DOHH2 (cell line): ENCODE measurements at regions not wholly inside any gene's neighbourhood (a gene's known extent, or its start where the extent isn't known, plus 50 kb on each side); places are given as distances from the start of the nearest gene placed in this dataset.

Experiments
- H3F3A ChIP-seq: fragments of 200-600 bp; sonication (generic), shearing (Covaris generic); 2 replicates; pipeline ENCODE4 v1.6.0; 2016; ENCODE audit warnings: antibody characterized with exemption, mild to moderate bottlenecking; ENCODE audit not compliant: control insufficient read depth, insufficient read depth
- H3K27ac ChIP-seq: fragments of 200-600 bp; sonication (generic); 2 replicates; pipeline ENCODE4 v1.5.1; 2014; ENCODE audit warnings: low read depth, mild to moderate bottlenecking, low read length, moderate library complexity
- H3K27me3 ChIP-seq: fragments of 200-600 bp; sonication (generic); 2 replicates; pipeline ENCODE4 v1.6.1; 2014; ENCODE audit warnings: mild to moderate bottlenecking, low read length, mixed read lengths; ENCODE audit not compliant: control insufficient read depth
- H3K36me3 ChIP-seq: fragments of 200-600 bp; sonication (generic); 2 replicates; pipeline ENCODE4 v1.6.1; 2014; ENCODE audit warnings: mild to moderate bottlenecking, low read length, moderate library complexity, mixed read lengths; ENCODE audit not compliant: control insufficient read depth
- H3K4me1 ChIP-seq: fragments of 200-600 bp; sonication (generic); 2 replicates; pipeline ENCODE4 v1.6.1; 2014; ENCODE audit warnings: mild to moderate bottlenecking, low read length, mixed read lengths; ENCODE audit not compliant: control insufficient read depth
- H3K4me2 ChIP-seq: fragments of 200-600 bp; sonication (generic); 2 replicates; pipeline ENCODE4 v1.6.0; 2014; ENCODE audit warnings: mild to moderate bottlenecking, low read length, moderate library complexity
- H3K4me3 ChIP-seq: fragments of 200-600 bp; sonication (generic); 2 replicates; pipeline ENCODE4 v1.5.1; 2014; ENCODE audit warnings: mild to moderate bottlenecking, low read length, mixed read lengths
- H3K79me2 ChIP-seq: fragments of 200-600 bp; sonication (generic); 2 replicates; pipeline ENCODE4 v1.6.1; 2014; ENCODE audit warnings: mild to moderate bottlenecking, low read length, mixed read lengths; ENCODE audit not compliant: control insufficient read depth
- H3K9me2 ChIP-seq: fragments of 200-600 bp; sonication (generic); replicated peaks from 2 replicates; pipeline ENCODE4 v1.6.1; 2014; ENCODE audit warnings: mild to moderate bottlenecking, low read length, mixed read lengths; ENCODE audit not compliant: control insufficient read depth
- H3K9me3 ChIP-seq: fragments of 200-600 bp; sonication (generic); 2 replicates; pipeline ENCODE4 v1.6.1; 2014; ENCODE audit warnings: antibody characterized with exemption, low read length, mixed read lengths; ENCODE audit not compliant: control insufficient read depth, insufficient read depth
- H4K20me1 ChIP-seq: fragments of 200-600 bp; sonication (generic); 2 replicates; pipeline ENCODE4 v1.6.0; 2014; ENCODE audit warnings: low read depth, mild to moderate bottlenecking, antibody characterized with exemption, low read length, moderate library complexity; ENCODE audit not compliant: control insufficient read depth, insufficient read depth
- EZH2phosphoT487 ChIP-seq: fragments of 200-600 bp; sonication (generic); IDR thresholded peaks from 2 replicates; pipeline ENCODE4 v1.6.1; 2017; ENCODE audit warnings: borderline replicate concordance, mild to moderate bottlenecking, antibody characterized with exemption, low read length, moderate library complexity, mixed read lengths
- TF ChIP-seq, protein P1 (sequence below): fragments of 200-600 bp; sonication (generic); IDR thresholded peaks from one replicate; pipeline ENCODE4 v1.5.1; 2014; ENCODE audit warnings: antibody characterized with exemption, mild to moderate bottlenecking, low read depth, low read length; ENCODE audit not compliant: poor library complexity, severe bottlenecking

- Histone ChIP-seq H3K27ac (no peak overlapping the region), H3K79me2 (no peaks in the 10 kb centered on the region), H3K4me2 (no peak overlapping the region), H4K20me1 (no peaks in the 10 kb centered on the region), H3K9me3 (no peaks in the 10 kb centered on the region), H3F3A (no peaks in the 10 kb centered on the region), H3K36me3 (no peaks in the 10 kb centered on the region), H3K9me2 (no peaks in the 10 kb centered on the region), H3K27me3 (no peaks in the 10 kb centered on the region), H3K4me3 (no peak overlapping the region), H3K4me1 (no peaks in the 10 kb centered on the region)
- TF ChIP-seq, protein P1, sequence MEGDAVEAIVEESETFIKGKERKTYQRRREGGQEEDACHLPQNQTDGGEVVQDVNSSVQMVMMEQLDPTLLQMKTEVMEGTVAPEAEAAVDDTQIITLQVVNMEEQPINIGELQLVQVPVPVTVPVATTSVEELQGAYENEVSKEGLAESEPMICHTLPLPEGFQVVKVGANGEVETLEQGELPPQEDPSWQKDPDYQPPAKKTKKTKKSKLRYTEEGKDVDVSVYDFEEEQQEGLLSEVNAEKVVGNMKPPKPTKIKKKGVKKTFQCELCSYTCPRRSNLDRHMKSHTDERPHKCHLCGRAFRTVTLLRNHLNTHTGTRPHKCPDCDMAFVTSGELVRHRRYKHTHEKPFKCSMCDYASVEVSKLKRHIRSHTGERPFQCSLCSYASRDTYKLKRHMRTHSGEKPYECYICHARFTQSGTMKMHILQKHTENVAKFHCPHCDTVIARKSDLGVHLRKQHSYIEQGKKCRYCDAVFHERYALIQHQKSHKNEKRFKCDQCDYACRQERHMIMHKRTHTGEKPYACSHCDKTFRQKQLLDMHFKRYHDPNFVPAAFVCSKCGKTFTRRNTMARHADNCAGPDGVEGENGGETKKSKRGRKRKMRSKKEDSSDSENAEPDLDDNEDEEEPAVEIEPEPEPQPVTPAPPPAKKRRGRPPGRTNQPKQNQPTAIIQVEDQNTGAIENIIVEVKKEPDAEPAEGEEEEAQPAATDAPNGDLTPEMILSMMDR, result no peak
- TF ChIP-seq EZH2phosphoT487, result no peak
Measured at GRCh38 chr4:128342762-128343161, 55.1 kb upstream of the PGRMC2 start.

GRCh38 chr4:128341634-128342033 lies 54.0 kb upstream of the PGRMC2 start:
- no peaks in the 10 kb centered on the region for H3K79me2 ChIP-seq
- no peaks in the 10 kb centered on the region for H3K9me2 ChIP-seq
- H3K4me1 ChIP-seq, result no peaks in the 10 kb centered on the region
- no peak overlapping the region for H3K4me2 ChIP-seq
- no peaks in the 10 kb centered on the region for H4K20me1 ChIP-seq
- H3F3A ChIP-seq, result no peaks in the 10 kb centered on the region
- H3K36me3 ChIP-seq, result no peaks in the 10 kb centered on the region
- no peak for TF ChIP-seq EZH2phosphoT487
- TF ChIP-seq, protein P1, result no peak
- H3K27me3 ChIP-seq, result no peaks in the 10 kb centered on the region
- no peak overlapping the region for H3K4me3 ChIP-seq
- no peak overlapping the region for H3K27ac ChIP-seq
- no peaks in the 10 kb centered on the region for H3K9me3 ChIP-seq

DNA sequence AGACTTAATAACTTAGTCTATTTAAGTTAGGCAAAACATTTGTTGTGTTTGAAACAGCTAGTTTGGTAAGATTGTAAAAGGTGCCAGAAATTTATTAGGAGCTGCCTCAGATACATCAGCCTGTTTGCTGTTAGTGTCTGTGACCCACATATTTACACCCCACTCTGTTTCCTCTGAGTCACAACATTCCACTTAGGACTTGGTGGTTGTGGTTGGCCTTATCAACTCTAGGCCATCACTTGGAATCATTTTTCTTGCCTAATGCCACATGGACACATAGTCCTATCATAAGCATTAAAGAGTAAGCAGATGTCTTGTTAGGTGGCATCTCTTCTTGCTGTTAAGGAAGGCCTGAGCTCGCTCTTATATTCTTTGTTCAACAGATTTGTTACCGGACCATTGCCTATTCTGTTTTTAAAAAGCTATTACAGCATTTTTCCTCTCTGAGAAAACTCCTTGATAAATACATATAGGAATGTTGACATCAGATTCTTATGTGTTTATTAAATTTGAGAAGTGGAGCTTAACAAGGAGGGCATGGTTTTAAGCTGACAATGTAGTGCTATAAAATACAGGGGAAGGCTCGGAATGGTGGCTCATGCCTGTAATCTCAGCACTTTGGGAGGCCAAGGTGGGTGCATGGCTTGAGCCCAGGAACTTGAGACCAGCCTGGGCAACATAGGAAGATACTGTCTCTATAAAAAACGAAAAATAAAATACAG lies 51.2 kb upstream of the PGRMC2 start:
- no peaks in the 10 kb centered on the region for H3K9me2 ChIP-seq
- no peaks in the 10 kb centered on the region for H3F3A ChIP-seq
- H3K27ac ChIP-seq, result no peak overlapping the region
- H3K27me3 ChIP-seq, result no peaks in the 10 kb centered on the region
- no peak overlapping the region for H3K4me3 ChIP-seq
- H3K4me2 ChIP-seq, result no peak overlapping the region
- H3K4me1 ChIP-seq, result no peaks in the 10 kb centered on the region
- no peaks in the 10 kb centered on the region for H3K36me3 ChIP-seq
- no peaks in the 10 kb centered on the region for H3K79me2 ChIP-seq
- H3K9me3 ChIP-seq, result no peaks in the 10 kb centered on the region
- TF ChIP-seq, protein P1, result no peak
- TF ChIP-seq EZH2phosphoT487, result no peak
- no peaks in the 10 kb centered on the region for H4K20me1 ChIP-seq
